HG03442 (cell line): ENCODE measurements at regions not wholly inside any gene's neighbourhood (a gene's known extent, or its start where the extent isn't known, plus 50 kb on each side); places are given as distances from the start of the nearest gene placed in this dataset.

ENCODE experiments used
- ATAC-seq: cut with Tn5 transposase; IDR thresholded peaks from one replicate; pipeline ENCODE4 v1.9.1; 2021; ENCODE audit warnings: mild to moderate bottlenecking, moderate library complexity; ENCODE audit not compliant: unreplicated experiment

GRCh38 chr16:88314991-88315542 is 67.7 kb upstream of the ZNF469 start:
- ATAC-seq = no peak

- ATAC-seq = no peak
These were observed 67.1 kb upstream of the ZNF469 start for GRCh38 chr16:88315543-88316105.

GRCh38 chr16:88316151-88316550 is 66.6 kb upstream of the ZNF469 start:
- ATAC-seq = no peak

GRCh38 chr16:88316941-88317612 is 65.7 kb upstream of the ZNF469 start:
- ATAC-seq = no peak

- ATAC-seq = no peak
These were observed 65.2 kb upstream of the ZNF469 start for GRCh38 chr16:88317613-88317965.

- no peak for ATAC-seq
These were observed 64.7 kb upstream of the ZNF469 start for GRCh38 chr16:88318051-88318450.

- no peak for ATAC-seq
These were observed 64.2 kb upstream of the ZNF469 start for GRCh38 chr16:88318521-88318920.

- ATAC-seq = no peak
These were observed 63.4 kb upstream of the ZNF469 start for GRCh38 chr16:88319116-88319965.

- ATAC-seq = no peak
These were observed 61.7 kb upstream of the ZNF469 start for GRCh38 chr16:88320947-88321634.

- no peak for ATAC-seq
These were observed 60.9 kb upstream of the ZNF469 start for GRCh38 chr16:88321635-88322499.

GRCh38 chr16:88322500-88322970 is 60.2 kb upstream of the ZNF469 start:
- ATAC-seq = no peak

- no peak for ATAC-seq
These were observed 59.7 kb upstream of the ZNF469 start for GRCh38 chr16:88323041-88323440.

GRCh38 chr16:88323546-88324330 is 59.0 kb upstream of the ZNF469 start:
- no peak for ATAC-seq

- no peak for ATAC-seq
These were observed 57.5 kb upstream of the ZNF469 start for GRCh38 chr16:88325087-88325750.

GRCh38 chr16:88325976-88326375 is 56.8 kb upstream of the ZNF469 start:
- ATAC-seq = no peak

GRCh38 chr16:88326611-88327485 is 55.9 kb upstream of the ZNF469 start:
- ATAC-seq = no peak

GRCh38 chr16:88327561-88328312 is 55.0 kb upstream of the ZNF469 start:
- no peak for ATAC-seq
